Endothelial cell of umbilical vein (primary cell): ENCODE measurements at regions not wholly inside any gene's neighbourhood (a gene's known extent, or its start where the extent isn't known, plus 50 kb on each side); places are given as distances from the start of the nearest gene placed in this dataset.

Source experiments
- BruUV-seq: library from RNA; stranded (reverse); fragments of 400-500 nt; replicated peaks from 2 replicates; lab custom pipeline; 2021; lab: Mats Ljungman, UMichigan
- CTCF ChIA-PET: fragments of 300-600, 350-600 bp; sonication (Branson Sonifier 250); formaldehyde crosslinking; loops from one replicate; lab custom pipeline; 2021; ENCODE audit warnings: antibody characterized with exemption, inconsistent platforms; lab: Charles Lee
- POLR2A ChIA-PET: fragments of 300-600, 350-600 bp; sonication (Branson Sonifier 250); formaldehyde crosslinking; loops from one replicate; lab custom pipeline; 2021; ENCODE audit warnings: antibody characterized with exemption, inconsistent platforms; lab: Charles Lee
- DNase-seq: peaks from one replicate; pipeline ENCODE4 v3.0.0-alpha.2; 2011; ENCODE audit warnings: low read depth, low spot score
- FAIRE-seq: peaks from 2 replicates; lab custom pipeline; 2011; peaks lifted over from hg19 to GRCh38; lab: Jason Lieb, UNC
- H2AFZ ChIP-seq: 2 replicates; pipeline ENCODE4 v1.6.0; 2012; ENCODE audit warnings: low read depth, low read length, control low read depth, inconsistent platforms
- H3K27ac ChIP-seq: 2 replicates; pipeline ENCODE4 v1.5.1; 2011; ENCODE audit warnings: low read depth, mild to moderate bottlenecking, control low read depth, low read length, moderate library complexity; ENCODE audit not compliant: insufficient read depth
- H3K27me3 ChIP-seq, 2 experiments: 2 replicates each; pipeline versions ENCODE4 v1.6.0 to v1.6.1; 2011; ENCODE audit warnings: low read length in 2 of 2, mixed read lengths in 1 of 2; ENCODE audit not compliant: control insufficient read depth in 2 of 2, insufficient read depth in 2 of 2
- H3K36me3 ChIP-seq, 2 experiments: 2 replicates in 1 of 2; 3 replicates in 1 of 2; pipeline ENCODE4 v1.5.1; 2011; ENCODE audit warnings: low read length in 2 of 2, mild to moderate bottlenecking in 1 of 2, moderate library complexity in 1 of 2; ENCODE audit not compliant: control insufficient read depth in 2 of 2, insufficient read depth in 2 of 2; ENCODE audit errors: extremely low read depth in 1 of 2
- H3K4me1 ChIP-seq: 3 replicates; pipeline ENCODE4 v1.5.1; 2011; ENCODE audit warnings: mild to moderate bottlenecking, low read length; ENCODE audit not compliant: control insufficient read depth, insufficient read depth; ENCODE audit errors: extremely low read depth
- H3K4me2 ChIP-seq: 2 replicates; pipeline ENCODE4 v1.6.1; 2011; ENCODE audit warnings: low read length, control low read depth, mixed read lengths; ENCODE audit not compliant: insufficient read depth
- H3K4me3 ChIP-seq, 3 experiments: fragments of 200-600 bp in 1 of 3; sonication (generic), shearing (Covaris generic) in 1 of 3; replicated peaks in 1 of 3; 2 replicates each; pipeline ENCODE4 v1.5.1; 2011 to 2016; ENCODE audit warnings: control low read depth in 3 of 3, low read length in 3 of 3, mild to moderate bottlenecking in 2 of 3, inconsistent platforms in 1 of 3, low read depth in 1 of 3, moderate library complexity in 1 of 3; ENCODE audit not compliant: insufficient read depth in 1 of 3
- H3K79me2 ChIP-seq: 2 replicates; pipeline ENCODE4 v1.6.0; 2012; ENCODE audit warnings: low read length, inconsistent platforms; ENCODE audit not compliant: control insufficient read depth, insufficient read depth
- H3K9ac ChIP-seq: replicated peaks from 2 replicates; pipeline ENCODE3; 2011; ENCODE audit warnings: low read length, control low read depth; ENCODE audit not compliant: insufficient read depth; ENCODE audit errors: extremely low read depth
- H3K9me1 ChIP-seq: replicated peaks from 3 replicates; pipeline ENCODE4 v1.6.0; 2011; ENCODE audit warnings: mild to moderate bottlenecking, low read length; ENCODE audit not compliant: control insufficient read depth, insufficient read depth; ENCODE audit errors: extremely low read depth
- H3K9me3 ChIP-seq: replicated peaks from 2 replicates; pipeline ENCODE4 v1.5.1; 2012; ENCODE audit warnings: low read length, inconsistent platforms; ENCODE audit not compliant: control insufficient read depth, insufficient read depth
- H4K20me1 ChIP-seq: replicated peaks from 2 replicates; pipeline ENCODE3; 2011; ENCODE audit warnings: mild to moderate bottlenecking, low read length; ENCODE audit not compliant: control insufficient read depth, insufficient read depth; ENCODE audit errors: extremely low read depth
- CTCF ChIP-seq, 2 donors: IDR thresholded peaks; 1 replicate in 1 of 2; 2 replicates in 1 of 2; pipeline ENCODE4 v1.5.1; 2011; ENCODE audit warnings: low read length in 2 of 2, mild to moderate bottlenecking in 2 of 2, moderate library complexity in 2 of 2, control low read depth in 1 of 2, inconsistent platforms in 1 of 2, low read depth in 1 of 2; ENCODE audit not compliant: insufficient read depth in 1 of 2; ENCODE audit errors: extremely low read depth in 1 of 2
- EZH2 ChIP-seq: IDR thresholded peaks from 2 replicates; pipeline ENCODE4 v1.6.1; 2012; ENCODE audit warnings: borderline replicate concordance, low read depth, mild to moderate bottlenecking, moderate library complexity, low read length, inconsistent platforms; ENCODE audit not compliant: severe bottlenecking
- FOS ChIP-seq: IDR thresholded peaks from 2 replicates; pipeline ENCODE4 v1.6.1; 2011; ENCODE audit warnings: mild to moderate bottlenecking, low read length, moderate library complexity, borderline replicate concordance; ENCODE audit not compliant: insufficient read depth
- JUN ChIP-seq: IDR thresholded peaks from 2 replicates; pipeline ENCODE4 v1.6.1; 2011; ENCODE audit warnings: borderline replicate concordance, low read depth; ENCODE audit not compliant: insufficient read length, insufficient read depth
- MAX ChIP-seq: IDR thresholded peaks from 2 replicates; pipeline ENCODE4 v1.6.1; 2011; ENCODE audit not compliant: insufficient read depth, insufficient read length
- dilution Hi-C: fragments of 300-500 bp; cut with MboI; formaldehyde crosslinking; loops from one replicate; pipeline ENCODE4 v1.15.0; 2019; ENCODE audit warnings: low sequenced_read_pairs; ENCODE audit not compliant: extremely low pct_ligation_motif_present
- intact Hi-C: fragments of 100-400 bp; cut with micrococcal nuclease; formaldehyde crosslinking; loops from one replicate; pipeline ENCODE4 v1.10.0; 2022

- Histone ChIP-seq H3K9me3 (no peaks in the 10 kb centered on the region), H3K9me1 (no peaks in the 10 kb centered on the region), H3K27ac (no peak overlapping the region), H3K4me2 (no peak overlapping the region), H3K9ac (no peak overlapping the region), H3K27me3 (peaks cover 4 to 12% of the 10 kb centered on the region in 2 experiments), H3K4me1 (no peaks in the 10 kb centered on the region), H3K36me3 (no peaks in the 10 kb centered on the region), H2AFZ (no peak overlapping the region), H3K79me2 (no peaks in the 10 kb centered on the region), H4K20me1 (no peaks in the 10 kb centered on the region), H3K4me3 (no peak overlapping the region)
- FAIRE-seq (no peak), DNase-seq (no peak)
- intact Hi-C loops, result no loop called here
- ChIA-PET CTCF (interaction anchor here (0.9 to 1.7 kb wide), 4 partner anchors 9 to 292 kb away, joined by 3 to 8 read pairs (median 3); no protein-coding TSS in a partner anchor), POLR2A (no interaction called here)
- dilution Hi-C loops, result no loop called here
- TF ChIP-seq JUN (no peak), CTCF (IDR thresholded peaks at IDR 0.05; ENCODE audit: extremely low read depth in 1 of 2, insufficient read depth in 1 of 2, low read depth in 1 of 2, low read length in 2 of 2) (no peak), MAX (no peak), FOS (no peak), EZH2 (no peak)
- no TSS peak for BruUV-seq
These were observed 90.2 kb upstream of the TOX2 start for GRCh38 chr20:43824309-43825050.
